Keratinocyte (primary cell): ENCODE measurements at regions not wholly inside any gene's neighbourhood (a gene's known extent, or its start where the extent isn't known, plus 50 kb on each side); places are given as distances from the start of the nearest gene placed in this dataset.

ENCODE experiments used
- DNase-seq: peaks from one replicate; pipeline ENCODE4 v3.0.0-alpha.2; 2011; ENCODE audit warnings: low read depth, missing footprints, low spot score
- FAIRE-seq: peaks from 2 replicates; lab custom pipeline; 2011; peaks lifted over from hg19 to GRCh38; lab: Jason Lieb, UNC
- H2AFZ ChIP-seq: 2 replicates; pipeline ENCODE4 v1.6.0; 2012; ENCODE audit warnings: low read length, control low read depth, inconsistent platforms; ENCODE audit not compliant: control insufficient read depth
- H3K27ac ChIP-seq: 2 replicates; pipeline ENCODE4 v1.5.1; 2011; ENCODE audit warnings: low read length; ENCODE audit not compliant: control insufficient read depth, insufficient read depth
- H3K27me3 ChIP-seq: 3 replicates; pipeline ENCODE4 v1.6.0; 2011; ENCODE audit warnings: low read length; ENCODE audit not compliant: control insufficient read depth, insufficient read depth; ENCODE audit errors: extremely low read depth
- H3K36me3 ChIP-seq, 2 experiments: 2 replicates in 1 of 2; 3 replicates in 1 of 2; pipeline ENCODE4 v1.5.1; 2011; ENCODE audit warnings: low read length in 2 of 2, mild to moderate bottlenecking in 1 of 2; ENCODE audit not compliant: control insufficient read depth in 2 of 2, insufficient read depth in 2 of 2; ENCODE audit errors: extremely low read depth in 1 of 2
- H3K4me1 ChIP-seq: 3 replicates; pipeline ENCODE4 v1.5.1; 2011; ENCODE audit warnings: low read length; ENCODE audit not compliant: control insufficient read depth, insufficient read depth; ENCODE audit errors: extremely low read depth
- H3K4me2 ChIP-seq: 3 replicates; pipeline ENCODE4 v1.6.0; 2011; ENCODE audit warnings: low read depth, low read length; ENCODE audit not compliant: control insufficient read depth, insufficient read depth; ENCODE audit errors: extremely low read depth
- H3K4me3 ChIP-seq, 3 experiments: fragments of 200-600 bp in 1 of 3; sonication (generic) in 1 of 3; 2 replicates in 2 of 3; 3 replicates in 1 of 3; pipeline ENCODE4 v1.5.1; 2011 to 2016; ENCODE audit warnings: low read length in 3 of 3, mild to moderate bottlenecking in 3 of 3, control low read depth in 2 of 3, inconsistent platforms in 1 of 3, low read depth in 1 of 3, mixed read lengths in 1 of 3, mixed run types in 1 of 3, moderate library complexity in 1 of 3; ENCODE audit not compliant: control insufficient read depth in 2 of 3, insufficient read depth in 2 of 3; ENCODE audit errors: extremely low read depth in 1 of 3
- H3K79me2 ChIP-seq: 2 replicates; pipeline ENCODE4 v1.6.0; 2012; ENCODE audit warnings: low read length; ENCODE audit not compliant: control insufficient read depth, insufficient read depth
- H3K9ac ChIP-seq: 3 replicates; pipeline ENCODE4 v1.6.0; 2011; ENCODE audit warnings: low read length; ENCODE audit not compliant: control insufficient read depth, insufficient read depth; ENCODE audit errors: extremely low read depth
- H3K9me1 ChIP-seq: 3 replicates; pipeline ENCODE4 v1.6.0; 2011; ENCODE audit warnings: low read length; ENCODE audit not compliant: control insufficient read depth, insufficient read depth; ENCODE audit errors: extremely low read depth
- H3K9me3 ChIP-seq: 2 replicates; pipeline ENCODE4 v1.5.1; 2012; ENCODE audit warnings: low read depth, low read length; ENCODE audit not compliant: control insufficient read depth
- H4K20me1 ChIP-seq: 3 replicates; pipeline ENCODE4 v1.6.0; 2011; ENCODE audit warnings: low read length; ENCODE audit not compliant: control insufficient read depth, insufficient read depth; ENCODE audit errors: extremely low read depth
- EZH2 ChIP-seq: IDR thresholded peaks from one replicate; pipeline ENCODE4 v1.6.1; 2012; ENCODE audit warnings: inconsistent platforms, mild to moderate bottlenecking, low read length, moderate library complexity
- dilution Hi-C: fragments of 300-500 bp; cut with MboI; formaldehyde crosslinking; loops from one replicate; pipeline ENCODE4 v1.7.0; 2020; ENCODE audit warnings: low sequenced_read_pairs; ENCODE audit not compliant: extremely low pct_ligation_motif_present
- TF ChIP-seq, protein P1 (sequence below), 3 experiments: IDR thresholded peaks in 1 of 3; conservative IDR thresholded peaks in 1 of 3; optimal IDR thresholded peaks in 1 of 3; 2 replicates in 2 of 3; 3 replicates in 1 of 3; pipeline versions ENCODE3 to v1.5.1; 2011; ENCODE audit warnings: low read length in 3 of 3, mild to moderate bottlenecking in 3 of 3, moderate library complexity in 2 of 3, control low read depth in 1 of 3, inconsistent platforms in 1 of 3; ENCODE audit not compliant: insufficient read depth in 2 of 3; ENCODE audit errors: extremely low read depth in 1 of 3

DNA sequence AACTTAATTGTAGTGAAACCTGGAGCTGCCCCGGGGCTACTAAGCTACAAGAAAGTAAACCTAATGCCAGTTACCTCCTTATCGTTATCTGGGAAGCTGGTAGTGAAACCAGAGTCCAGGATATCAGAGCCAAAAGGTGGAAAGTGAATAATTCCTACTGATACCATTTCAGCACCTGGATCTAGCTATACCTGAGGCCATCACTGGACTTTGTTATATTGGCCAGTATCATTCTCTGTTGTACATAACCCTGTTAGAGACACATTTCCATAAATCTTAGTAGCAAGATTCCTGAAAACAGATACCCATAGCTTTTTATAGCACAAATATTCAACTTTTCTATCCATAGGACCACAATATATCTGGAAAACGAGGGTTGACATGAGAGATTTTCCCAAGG, 538.0 kb downstream of the GRIN2A start:
- Histone ChIP-seq H3K4me1 (no peaks in the 10 kb centered on the region), H3K27ac (no peak overlapping the region), H4K20me1 (no peaks in the 10 kb centered on the region), H3K27me3 (no peaks in the 10 kb centered on the region), H3K4me3 (no peak overlapping the region), H3K9me1 (no peaks in the 10 kb centered on the region), H3K36me3 (no peaks in the 10 kb centered on the region), H3K9me3 (no peaks in the 10 kb centered on the region), H3K79me2 (no peaks in the 10 kb centered on the region), H3K4me2 (no peak overlapping the region), H3K9ac (no peak overlapping the region), H2AFZ (no peak overlapping the region)
- dilution Hi-C loops = no loop called here
- TF ChIP-seq, protein P1, sequence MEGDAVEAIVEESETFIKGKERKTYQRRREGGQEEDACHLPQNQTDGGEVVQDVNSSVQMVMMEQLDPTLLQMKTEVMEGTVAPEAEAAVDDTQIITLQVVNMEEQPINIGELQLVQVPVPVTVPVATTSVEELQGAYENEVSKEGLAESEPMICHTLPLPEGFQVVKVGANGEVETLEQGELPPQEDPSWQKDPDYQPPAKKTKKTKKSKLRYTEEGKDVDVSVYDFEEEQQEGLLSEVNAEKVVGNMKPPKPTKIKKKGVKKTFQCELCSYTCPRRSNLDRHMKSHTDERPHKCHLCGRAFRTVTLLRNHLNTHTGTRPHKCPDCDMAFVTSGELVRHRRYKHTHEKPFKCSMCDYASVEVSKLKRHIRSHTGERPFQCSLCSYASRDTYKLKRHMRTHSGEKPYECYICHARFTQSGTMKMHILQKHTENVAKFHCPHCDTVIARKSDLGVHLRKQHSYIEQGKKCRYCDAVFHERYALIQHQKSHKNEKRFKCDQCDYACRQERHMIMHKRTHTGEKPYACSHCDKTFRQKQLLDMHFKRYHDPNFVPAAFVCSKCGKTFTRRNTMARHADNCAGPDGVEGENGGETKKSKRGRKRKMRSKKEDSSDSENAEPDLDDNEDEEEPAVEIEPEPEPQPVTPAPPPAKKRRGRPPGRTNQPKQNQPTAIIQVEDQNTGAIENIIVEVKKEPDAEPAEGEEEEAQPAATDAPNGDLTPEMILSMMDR (optimal IDR thresholded peaks at IDR 0.05 in 1 of 3, IDR thresholded peaks at IDR 0.05 in 1 of 3, conservative IDR thresholded peaks at IDR 0.05 in 1 of 3; ENCODE audit: extremely low read depth in 1 of 3, insufficient read depth in 2 of 3, low read length in 3 of 3) = no peak
- no peak for TF ChIP-seq EZH2
- no peak for FAIRE-seq
- DNase-seq = no peak

- Histone ChIP-seq H3K4me1 (no peaks in the 10 kb centered on the region), H3K4me2 (no peak overlapping the region), H3K9me1 (no peaks in the 10 kb centered on the region), H4K20me1 (no peaks in the 10 kb centered on the region), H3K4me3 (no peak overlapping the region), H3K79me2 (no peaks in the 10 kb centered on the region), H2AFZ (no peak overlapping the region), H3K9ac (no peak overlapping the region), H3K36me3 (no peaks in the 10 kb centered on the region), H3K9me3 (no peaks in the 10 kb centered on the region), H3K27ac (no peak overlapping the region), H3K27me3 (no peaks in the 10 kb centered on the region)
- dilution Hi-C loops = no loop called here
- FAIRE-seq (no peak), DNase-seq (no peak)
- TF ChIP-seq, protein P1 (optimal IDR thresholded peaks at IDR 0.05 in 1 of 3, IDR thresholded peaks at IDR 0.05 in 1 of 3, conservative IDR thresholded peaks at IDR 0.05 in 1 of 3; ENCODE audit: extremely low read depth in 1 of 3, insufficient read depth in 2 of 3, low read length in 3 of 3) = no peak
- TF ChIP-seq EZH2 = no peak
Observed at GRCh38 chr16:9645911-9646310, 536.3 kb downstream of the GRIN2A start.
